HEK293 (cell line): ENCODE measurements at regions not wholly inside any gene's neighbourhood (a gene's known extent, or its start where the extent isn't known, plus 50 kb on each side); places are given as distances from the start of the nearest gene placed in this dataset.

Experiments used
- CTCF ChIA-PET: fragments of 350-600 bp; formaldehyde crosslinking; extraction: SDS; loops from one replicate; lab custom pipeline; 2021; ENCODE audit warnings: antibody characterized with exemption; lab: Yijun Ruan, JAX
- POLR2A ChIA-PET: fragments of 300-600 bp; formaldehyde crosslinking; extraction: SDS; loops from one replicate; lab custom pipeline; 2020; ENCODE audit warnings: antibody characterized with exemption, inconsistent platforms; lab: Yijun Ruan, JAX
- H3K27ac ChIP-seq: fragments of 200-500 bp; sonication (Bioruptor generic); 2 replicates; pipeline ENCODE4 v1.5.1; 2014; ENCODE audit warnings: low read depth, low read length, control low read depth, inconsistent platforms; ENCODE audit errors: extremely low read depth
- H3K36me3 ChIP-seq, 2 experiments: fragments of 200-500 bp in 1 of 2; sonication (Bioruptor generic) in 1 of 2; 1 replicate in 1 of 2; 2 replicates in 1 of 2; pipeline ENCODE4 v1.5.1; 2014 to 2017; ENCODE audit warnings: inconsistent platforms in 2 of 2, low read length in 2 of 2; ENCODE audit not compliant: control insufficient read depth in 2 of 2, insufficient read depth in 1 of 2
- H3K4me1 ChIP-seq: fragments of 200-500 bp; sonication (Bioruptor generic); 2 replicates; pipeline ENCODE4 v1.5.1; 2014; ENCODE audit warnings: mild to moderate bottlenecking, low read length, inconsistent platforms; ENCODE audit not compliant: control insufficient read depth, insufficient read depth
- H3K4me3 ChIP-seq: 2 replicates; pipeline ENCODE4 v1.5.1; 2011; ENCODE audit warnings: low read depth, mild to moderate bottlenecking, control low read depth, low read length, moderate library complexity
- H3K9me3 ChIP-seq: fragments of 200-500 bp; sonication (Bioruptor generic); 2 replicates; pipeline ENCODE4 v1.5.1; 2014; ENCODE audit warnings: low read depth, low read length, inconsistent platforms; ENCODE audit not compliant: control insufficient read depth, insufficient read depth
- EGR2 ChIP-seq: fragments of 450-650 bp; formaldehyde crosslinking; IDR thresholded peaks from 2 replicates; pipeline ENCODE4 v1.5.1; 2016; ENCODE audit warnings: low read depth, missing biosample characterization, missing genetic modification characterization
- FEZF1 ChIP-seq: fragments of 450-650 bp; formaldehyde crosslinking; IDR thresholded peaks from 2 replicates; pipeline ENCODE4 v1.5.1; 2016; ENCODE audit warnings: missing biosample characterization, missing genetic modification characterization
- GFI1B ChIP-seq: fragments of 450-650 bp; formaldehyde crosslinking; IDR thresholded peaks from 2 replicates; pipeline ENCODE4 v1.5.1; 2016; ENCODE audit warnings: missing biosample characterization, missing genetic modification characterization
- GLI2 ChIP-seq: fragments of 450-650 bp; formaldehyde crosslinking; IDR thresholded peaks from 2 replicates; pipeline ENCODE4; 2017; ENCODE audit warnings: missing biosample characterization, missing genetic modification characterization, low read depth, borderline replicate concordance
- YY2 ChIP-seq: fragments of 450-650 bp; formaldehyde crosslinking; IDR thresholded peaks from 2 replicates; pipeline ENCODE4 v1.5.1; 2016; ENCODE audit warnings: missing biosample characterization, missing genetic modification characterization
- ZBTB20 ChIP-seq: fragments of 450-650 bp; formaldehyde crosslinking; IDR thresholded peaks from 2 replicates; pipeline ENCODE4 v1.5.1; 2016; ENCODE audit warnings: missing biosample characterization, missing genetic modification characterization
- ZBTB21 ChIP-seq: fragments of 450-650 bp; formaldehyde crosslinking; IDR thresholded peaks from 2 replicates; pipeline ENCODE4 v1.5.1; 2017; ENCODE audit warnings: missing biosample characterization, missing genetic modification characterization
- ZNF16 ChIP-seq: fragments of 450-650 bp; formaldehyde crosslinking; IDR thresholded peaks from 2 replicates; pipeline ENCODE4 v1.5.1; 2016; ENCODE audit warnings: low read depth, missing biosample characterization, missing genetic modification characterization
- ZNF174 ChIP-seq: fragments of 450-650 bp; formaldehyde crosslinking; IDR thresholded peaks from 2 replicates; pipeline ENCODE4 v1.5.0; 2017; ENCODE audit warnings: missing biosample characterization, mild to moderate bottlenecking, missing genetic modification characterization
- ZNF202 ChIP-seq: fragments of 450-650 bp; formaldehyde crosslinking; IDR thresholded peaks from 2 replicates; pipeline ENCODE4 v1.5.1; 2016; ENCODE audit warnings: missing biosample characterization, missing genetic modification characterization, borderline replicate concordance
- ZNF350 ChIP-seq: fragments of 450-650 bp; formaldehyde crosslinking; IDR thresholded peaks from 2 replicates; pipeline ENCODE4 v1.5.0; 2017; ENCODE audit warnings: missing biosample characterization, mild to moderate bottlenecking, missing genetic modification characterization
- ZNF514 ChIP-seq: fragments of 450-650 bp; formaldehyde crosslinking; IDR thresholded peaks from 2 replicates; pipeline ENCODE4 v1.5.1; 2016; ENCODE audit warnings: missing biosample characterization, missing genetic modification characterization
- ZNF596 ChIP-seq: fragments of 450-650 bp; IDR thresholded peaks from 2 replicates; pipeline ENCODE4 v1.5.0; 2018; ENCODE audit warnings: missing biosample characterization, mild to moderate bottlenecking, missing genetic modification characterization, moderate library complexity
- ZNF610 ChIP-seq: fragments of 450-650 bp; formaldehyde crosslinking; IDR thresholded peaks from 2 replicates; pipeline ENCODE4 v1.5.1; 2016; ENCODE audit warnings: missing biosample characterization, missing genetic modification characterization, borderline replicate concordance
- ZNF777 ChIP-seq: fragments of 450-650 bp; formaldehyde crosslinking; IDR thresholded peaks from 2 replicates; pipeline ENCODE4 v1.5.1; 2017; ENCODE audit warnings: missing biosample characterization, missing genetic modification characterization, borderline replicate concordance
- ZNF792 ChIP-seq: fragments of 450-650 bp; formaldehyde crosslinking; IDR thresholded peaks from 2 replicates; pipeline ENCODE4 v1.5.1; 2016; ENCODE audit warnings: missing biosample characterization, missing genetic modification characterization
- ZNF837 ChIP-seq: fragments of 450-650 bp; formaldehyde crosslinking; IDR thresholded peaks from 2 replicates; pipeline ENCODE4 v1.5.1; 2016; ENCODE audit warnings: missing biosample characterization, missing genetic modification characterization
- TF ChIP-seq, protein P1 (sequence below): fragments of 450-650 bp; formaldehyde crosslinking; IDR thresholded peaks from 2 replicates; pipeline ENCODE4 v1.5.1; 2016; ENCODE audit warnings: missing biosample characterization, missing genetic modification characterization
- TF ChIP-seq, protein P2 (sequence below): fragments of 450-650 bp; formaldehyde crosslinking; IDR thresholded peaks from 2 replicates; pipeline ENCODE4 v1.5.1; 2017; ENCODE audit warnings: missing biosample characterization, missing genetic modification characterization
- TF ChIP-seq, protein P3 (sequence below): fragments of 450-650 bp; formaldehyde crosslinking; IDR thresholded peaks from 2 replicates; pipeline ENCODE4 v1.5.1; 2017; ENCODE audit warnings: missing biosample characterization, missing genetic modification characterization
- TF ChIP-seq, protein P4 (sequence below): fragments of 450-650 bp; formaldehyde crosslinking; IDR thresholded peaks from 2 replicates; pipeline ENCODE4 v1.5.1; 2016; ENCODE audit warnings: missing biosample characterization, missing genetic modification characterization

DNA sequence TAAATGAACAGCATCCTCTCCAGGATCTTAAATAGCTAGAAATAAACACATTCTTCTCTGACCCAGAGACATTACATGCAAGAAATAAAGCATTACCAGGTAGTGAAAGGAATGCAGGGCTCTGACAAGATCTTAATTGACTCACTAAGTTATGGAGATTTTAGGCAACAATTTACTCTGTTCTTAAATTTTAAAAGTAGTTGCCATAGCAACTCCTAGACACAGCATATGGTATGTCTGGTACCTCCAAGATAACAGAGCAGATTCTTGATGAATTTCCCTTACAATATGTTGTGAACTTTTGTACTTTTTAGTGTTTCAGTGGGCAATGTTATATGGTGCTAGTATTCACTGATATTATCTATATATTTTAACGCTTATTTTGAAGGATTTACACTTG is 76.7 kb upstream of the G2E3 start:
- no peaks in the 10 kb centered on the region for H3K9me3 ChIP-seq
- ChIA-PET POLR2A (no interaction called here), CTCF (no interaction called here)
- TF ChIP-seq, protein P1, sequence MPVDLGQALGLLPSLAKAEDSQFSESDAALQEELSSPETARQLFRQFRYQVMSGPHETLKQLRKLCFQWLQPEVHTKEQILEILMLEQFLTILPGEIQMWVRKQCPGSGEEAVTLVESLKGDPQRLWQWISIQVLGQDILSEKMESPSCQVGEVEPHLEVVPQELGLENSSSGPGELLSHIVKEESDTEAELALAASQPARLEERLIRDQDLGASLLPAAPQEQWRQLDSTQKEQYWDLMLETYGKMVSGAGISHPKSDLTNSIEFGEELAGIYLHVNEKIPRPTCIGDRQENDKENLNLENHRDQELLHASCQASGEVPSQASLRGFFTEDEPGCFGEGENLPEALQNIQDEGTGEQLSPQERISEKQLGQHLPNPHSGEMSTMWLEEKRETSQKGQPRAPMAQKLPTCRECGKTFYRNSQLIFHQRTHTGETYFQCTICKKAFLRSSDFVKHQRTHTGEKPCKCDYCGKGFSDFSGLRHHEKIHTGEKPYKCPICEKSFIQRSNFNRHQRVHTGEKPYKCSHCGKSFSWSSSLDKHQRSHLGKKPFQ, result no peak
- no peak for TF ChIP-seq YY2 (tag by site-specific recombination)
- TF ChIP-seq, protein P2, sequence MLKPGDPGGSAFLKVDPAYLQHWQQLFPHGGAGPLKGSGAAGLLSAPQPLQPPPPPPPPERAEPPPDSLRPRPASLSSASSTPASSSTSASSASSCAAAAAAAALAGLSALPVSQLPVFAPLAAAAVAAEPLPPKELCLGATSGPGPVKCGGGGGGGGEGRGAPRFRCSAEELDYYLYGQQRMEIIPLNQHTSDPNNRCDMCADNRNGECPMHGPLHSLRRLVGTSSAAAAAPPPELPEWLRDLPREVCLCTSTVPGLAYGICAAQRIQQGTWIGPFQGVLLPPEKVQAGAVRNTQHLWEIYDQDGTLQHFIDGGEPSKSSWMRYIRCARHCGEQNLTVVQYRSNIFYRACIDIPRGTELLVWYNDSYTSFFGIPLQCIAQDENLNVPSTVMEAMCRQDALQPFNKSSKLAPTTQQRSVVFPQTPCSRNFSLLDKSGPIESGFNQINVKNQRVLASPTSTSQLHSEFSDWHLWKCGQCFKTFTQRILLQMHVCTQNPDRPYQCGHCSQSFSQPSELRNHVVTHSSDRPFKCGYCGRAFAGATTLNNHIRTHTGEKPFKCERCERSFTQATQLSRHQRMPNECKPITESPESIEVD (tag by site-specific recombination), result no peak
- no peak for TF ChIP-seq ZNF596
- TF ChIP-seq ZNF792, result no peak
- TF ChIP-seq EGR2 (tag by site-specific recombination), result no peak
- TF ChIP-seq ZBTB21 (tag by site-specific recombination), result no peak
- H3K27ac ChIP-seq, result no peak overlapping the region
- no peaks in the 10 kb centered on the region for H3K4me1 ChIP-seq
- H3K36me3 ChIP-seq, result no peaks in the 10 kb centered on the region
- H3K4me3 ChIP-seq, result no peak overlapping the region

DNA sequence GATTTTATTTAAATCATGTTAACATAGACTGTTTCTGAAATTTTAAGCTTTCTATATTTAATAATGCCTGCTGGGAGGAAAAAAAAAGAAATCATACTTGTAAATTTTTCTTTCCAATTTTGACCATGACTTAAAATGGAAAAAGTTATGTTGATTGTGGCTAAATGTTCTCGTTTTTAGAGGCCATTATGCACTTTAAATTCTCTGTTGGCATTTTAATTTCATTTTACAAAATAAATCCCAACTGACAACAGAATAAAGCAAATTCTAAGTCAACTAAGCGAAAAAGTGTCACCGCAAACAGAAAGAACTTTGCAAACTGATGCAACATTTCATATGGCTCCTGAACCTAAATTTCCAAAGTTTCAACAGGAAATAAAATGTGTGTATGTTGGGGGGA is 74.8 kb upstream of the G2E3 start:
- Histone ChIP-seq H3K36me3 (no peaks in the 10 kb centered on the region), H3K4me3 (no peak overlapping the region), H3K4me1 (no peaks in the 10 kb centered on the region), H3K27ac (no peak overlapping the region), H3K9me3 (no peaks in the 10 kb centered on the region)
- POLR2A ChIA-PET, result no interaction called here
- CTCF ChIA-PET, result no interaction called here
- TF ChIP-seq ZNF202 (no peak), ZNF350 (tag by site-specific recombination) (no peak), ZNF174 (tag by site-specific recombination) (no peak), ZNF514 (no peak)

DNA sequence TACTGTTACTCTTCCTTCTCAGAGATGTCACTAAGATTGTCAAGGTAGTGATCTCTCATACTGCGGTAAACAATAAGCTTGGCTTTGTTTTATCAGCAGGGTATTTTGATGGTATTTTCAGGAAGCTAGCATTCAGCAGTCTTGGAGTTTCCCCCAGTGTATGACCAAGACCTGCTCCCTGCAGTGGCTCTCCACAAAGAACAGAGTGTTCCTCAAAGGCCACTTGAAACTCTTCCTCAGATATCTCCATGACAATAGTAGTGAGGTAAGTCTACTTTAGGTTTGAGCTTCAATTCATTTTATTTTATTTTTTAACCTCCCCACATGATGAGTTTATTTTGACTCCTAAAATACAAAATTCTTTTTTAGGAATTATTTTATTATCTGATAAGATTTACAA is 74.0 kb upstream of the G2E3 start:
- Histone ChIP-seq H3K9me3 (no peaks in the 10 kb centered on the region), H3K4me3 (no peak overlapping the region), H3K36me3 (no peaks in the 10 kb centered on the region), H3K4me1 (no peaks in the 10 kb centered on the region), H3K27ac (no peak overlapping the region)
- CTCF ChIA-PET, result no interaction called here
- TF ChIP-seq ZNF777 (tag by site-specific recombination) (no peak), ZNF16 (tag by site-specific recombination) (no peak), GLI2 (no peak), GFI1B (tag by site-specific recombination) (no peak), FEZF1 (tag by site-specific recombination) (no peak), ZBTB20 (no peak), ZNF610 (no peak), ZNF202 (no peak), ZNF837 (tag by site-specific recombination) (no peak)
- TF ChIP-seq, protein P3, sequence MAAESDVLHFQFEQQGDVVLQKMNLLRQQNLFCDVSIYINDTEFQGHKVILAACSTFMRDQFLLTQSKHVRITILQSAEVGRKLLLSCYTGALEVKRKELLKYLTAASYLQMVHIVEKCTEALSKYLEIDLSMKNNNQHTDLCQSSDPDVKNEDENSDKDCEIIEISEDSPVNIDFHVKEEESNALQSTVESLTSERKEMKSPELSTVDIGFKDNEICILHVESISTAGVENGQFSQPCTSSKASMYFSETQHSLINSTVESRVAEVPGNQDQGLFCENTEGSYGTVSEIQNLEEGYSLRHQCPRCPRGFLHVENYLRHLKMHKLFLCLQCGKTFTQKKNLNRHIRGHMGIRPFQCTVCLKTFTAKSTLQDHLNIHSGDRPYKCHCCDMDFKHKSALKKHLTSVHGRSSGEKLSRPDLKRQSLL (tag by site-specific recombination), result no peak
- TF ChIP-seq, protein P4, sequence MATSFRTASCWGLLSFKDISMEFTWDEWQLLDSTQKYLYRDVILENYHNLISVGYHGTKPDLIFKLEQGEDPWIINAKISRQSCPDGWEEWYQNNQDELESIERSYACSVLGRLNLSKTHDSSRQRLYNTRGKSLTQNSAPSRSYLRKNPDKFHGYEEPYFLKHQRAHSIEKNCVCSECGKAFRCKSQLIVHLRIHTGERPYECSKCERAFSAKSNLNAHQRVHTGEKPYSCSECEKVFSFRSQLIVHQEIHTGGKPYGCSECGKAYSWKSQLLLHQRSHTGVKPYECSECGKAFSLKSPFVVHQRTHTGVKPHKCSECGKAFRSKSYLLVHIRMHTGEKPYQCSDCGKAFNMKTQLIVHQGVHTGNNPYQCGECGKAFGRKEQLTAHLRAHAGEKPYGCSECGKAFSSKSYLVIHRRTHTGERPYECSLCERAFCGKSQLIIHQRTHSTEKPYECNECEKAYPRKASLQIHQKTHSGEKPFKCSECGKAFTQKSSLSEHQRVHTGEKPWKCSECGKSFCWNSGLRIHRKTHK (tag by site-specific recombination), result no peak
- POLR2A ChIA-PET, result no interaction called here
